ENCODE measurements at regions not wholly inside any gene's neighbourhood (a gene's known extent, or its start where the extent isn't known, plus 50 kb on each side); places are given as distances from the start of the nearest gene placed in this dataset.

- Histone ChIP-seq H3K4me1 (ENCODE audit: insufficient read depth, low read length, poor library complexity, severe bottlenecking) (peaks cover 70% of the 10 kb centered on the region), H3K9ac (ENCODE audit: low read depth, low read length, poor library complexity, severe bottlenecking) (no peak overlapping the region), H3K9me3 (ENCODE audit: insufficient read depth, low read depth, low read length) (no peaks in the 10 kb centered on the region), H3K4me3 (ENCODE audit: low read length, poor library complexity, severe bottlenecking) (no peak overlapping the region), H4K20me1 (ENCODE audit: insufficient read depth, low read length, poor library complexity, severe bottlenecking) (no peaks in the 10 kb centered on the region), H3K4me2 (ENCODE audit: low read depth, low read length, poor library complexity, severe bottlenecking) (no peak overlapping the region), H3K79me2 (ENCODE audit: insufficient read depth, low read length) (no peaks in the 10 kb centered on the region), H2AFZ (ENCODE audit: low read length) (no peak overlapping the region), H3F3A (ENCODE audit: low read depth) (no peaks in the 10 kb centered on the region), H3K27me3 (ENCODE audit: insufficient read depth, low read length, poor library complexity, severe bottlenecking) (no peaks in the 10 kb centered on the region), H3K36me3 (ENCODE audit: insufficient read depth, low read length) (no peaks in the 10 kb centered on the region), H3K9me2 (replicated peaks; ENCODE audit: low read depth, low read length) (no peaks in the 10 kb centered on the region)
- TF ChIP-seq EZH2phosphoT487 (IDR thresholded peaks at IDR 0.05; ENCODE audit: borderline replicate concordance), result no peak
- no peak for TF ChIP-seq CTCF (conservative IDR thresholded peaks at IDR 0.05; ENCODE audit: low read length)
Observed at GRCh38 chr3:177419904-177420601, 222.8 kb upstream of the TBL1XR1 start.

- no peak overlapping the region for H2AFZ ChIP-seq (ENCODE audit: low read length)
- H3K4me1 ChIP-seq (ENCODE audit: insufficient read depth, low read length, poor library complexity, severe bottlenecking), result peaks cover 76% of the 10 kb centered on the region
- no peaks in the 10 kb centered on the region for H3K36me3 ChIP-seq (ENCODE audit: insufficient read depth, low read length)
- H3K9me2 ChIP-seq (replicated peaks; ENCODE audit: low read depth, low read length), result no peaks in the 10 kb centered on the region
- no peak overlapping the region for H3K9ac ChIP-seq (ENCODE audit: low read depth, low read length, poor library complexity, severe bottlenecking)
- no peaks in the 10 kb centered on the region for H4K20me1 ChIP-seq (ENCODE audit: insufficient read depth, low read length, poor library complexity, severe bottlenecking)
- H3K4me3 ChIP-seq (ENCODE audit: low read length, poor library complexity, severe bottlenecking), result no peak overlapping the region
- no peak for TF ChIP-seq CTCF (conservative IDR thresholded peaks at IDR 0.05; ENCODE audit: low read length)
- no peak for TF ChIP-seq EZH2phosphoT487 (IDR thresholded peaks at IDR 0.05; ENCODE audit: borderline replicate concordance)
- no peak overlapping the region for H3K4me2 ChIP-seq (ENCODE audit: low read depth, low read length, poor library complexity, severe bottlenecking)
- H3K9me3 ChIP-seq (ENCODE audit: insufficient read depth, low read depth, low read length), result no peaks in the 10 kb centered on the region
- no peaks in the 10 kb centered on the region for H3K27me3 ChIP-seq (ENCODE audit: insufficient read depth, low read length, poor library complexity, severe bottlenecking)
- H3K79me2 ChIP-seq (ENCODE audit: insufficient read depth, low read length), result no peaks in the 10 kb centered on the region
- H3F3A ChIP-seq (ENCODE audit: low read depth), result no peaks in the 10 kb centered on the region
Observed at GRCh38 chr3:177420651-177421480, 223.6 kb upstream of the TBL1XR1 start.

- H3K27me3 ChIP-seq (ENCODE audit: insufficient read depth, low read length, poor library complexity, severe bottlenecking), result no peaks in the 10 kb centered on the region
- no peaks in the 10 kb centered on the region for H3K36me3 ChIP-seq (ENCODE audit: insufficient read depth, low read length)
- H3K9me2 ChIP-seq (replicated peaks; ENCODE audit: low read depth, low read length), result no peaks in the 10 kb centered on the region
- H4K20me1 ChIP-seq (ENCODE audit: insufficient read depth, low read length, poor library complexity, severe bottlenecking), result no peaks in the 10 kb centered on the region
- H3K79me2 ChIP-seq (ENCODE audit: insufficient read depth, low read length), result no peaks in the 10 kb centered on the region
- H2AFZ ChIP-seq (ENCODE audit: low read length), result no peak overlapping the region; the same call in 1 of the 2 replicates
- H3K4me1 ChIP-seq (ENCODE audit: insufficient read depth, low read length, poor library complexity, severe bottlenecking), result peaks cover 81% of the 10 kb centered on the region
- H3K4me3 ChIP-seq (ENCODE audit: low read length, poor library complexity, severe bottlenecking), result no peak overlapping the region
- no peaks in the 10 kb centered on the region for H3K9me3 ChIP-seq (ENCODE audit: insufficient read depth, low read depth, low read length)
- TF ChIP-seq CTCF (conservative IDR thresholded peaks at IDR 0.05; ENCODE audit: low read length), result no peak
- TF ChIP-seq EZH2phosphoT487 (IDR thresholded peaks at IDR 0.05; ENCODE audit: borderline replicate concordance), result no peak
- H3K4me2 ChIP-seq (ENCODE audit: low read depth, low read length, poor library complexity, severe bottlenecking), result no peak overlapping the region
- 0 out of 2 replicates have a peak, but pooled peaks cover 4% of the 10 kb centered on the region for H3F3A ChIP-seq (ENCODE audit: low read depth)
- no peak overlapping the region for H3K9ac ChIP-seq (ENCODE audit: low read depth, low read length, poor library complexity, severe bottlenecking)
Observed at GRCh38 chr3:177421481-177421785, 224.2 kb upstream of the TBL1XR1 start.

Measured in Loucy (cell line).